H9 (cell line): ENCODE measurements at regions not wholly inside any gene's neighbourhood (a gene's known extent, or its start where the extent isn't known, plus 50 kb on each side); places are given as distances from the start of the nearest gene placed in this dataset.

Source experiments
- DNase-seq: peaks from one replicate; pipeline ENCODE4 v3.0.0-alpha.2; 2017
- H2AFZ ChIP-seq: one replicate; pipeline ENCODE4 v1.6.1; 2013; ENCODE audit warnings: mild to moderate bottlenecking, low read length, control low read depth, moderate library complexity
- H2AK5ac ChIP-seq: 2 replicates; pipeline ENCODE4 v1.6.1; 2013; ENCODE audit warnings: low read length, control low read depth, mixed read lengths; ENCODE audit not compliant: insufficient read length
- H2BK120ac ChIP-seq: one replicate; pipeline ENCODE4 v1.6.1; 2013; ENCODE audit warnings: low read depth, mild to moderate bottlenecking, low read length, control low read depth, inconsistent platforms; ENCODE audit not compliant: poor library complexity, severe bottlenecking
- H2BK12ac ChIP-seq: 2 replicates; pipeline ENCODE4 v1.6.1; 2013; ENCODE audit warnings: low read length, control low read depth, mixed read lengths, low read depth; ENCODE audit not compliant: insufficient read length
- H2BK15ac ChIP-seq: 2 replicates; pipeline ENCODE4 v1.6.1; 2013; ENCODE audit warnings: low read depth, low read length, control low read depth
- H2BK20ac ChIP-seq: one replicate; pipeline ENCODE4 v1.6.1; 2013; ENCODE audit warnings: low read depth, mild to moderate bottlenecking, low read length, control low read depth, inconsistent platforms; ENCODE audit not compliant: poor library complexity, severe bottlenecking
- H2BK5ac ChIP-seq: 2 replicates; pipeline ENCODE4 v1.6.1; 2013; ENCODE audit warnings: low read length, control low read depth, mixed read lengths; ENCODE audit not compliant: insufficient read length
- H3K14ac ChIP-seq: 2 replicates; pipeline ENCODE4 v1.6.1; 2013; ENCODE audit warnings: low read length, control low read depth; ENCODE audit not compliant: insufficient read depth
- H3K18ac ChIP-seq: 2 replicates; pipeline ENCODE4 v1.6.1; 2013; ENCODE audit warnings: low read depth, mild to moderate bottlenecking, mixed read lengths, low read length, control low read depth; ENCODE audit not compliant: insufficient read length
- H3K23ac ChIP-seq: 2 replicates; pipeline ENCODE4 v1.6.1; 2013; ENCODE audit warnings: low read length, control low read depth, mixed read lengths, low read depth; ENCODE audit not compliant: insufficient read length
- H3K23me2 ChIP-seq: 2 replicates; pipeline ENCODE4 v1.6.1; 2013; ENCODE audit warnings: low read depth, mild to moderate bottlenecking, mixed read lengths, low read length, control low read depth; ENCODE audit not compliant: insufficient read length, poor library complexity, severe bottlenecking
- H3K27ac ChIP-seq: 2 replicates; pipeline ENCODE4 v1.5.1; 2013; ENCODE audit warnings: low read length, control low read depth, mixed read lengths, low read depth; ENCODE audit not compliant: insufficient read length
- H3K27me3 ChIP-seq: 2 replicates; pipeline ENCODE4 v1.6.1; 2013; ENCODE audit warnings: low read length, control low read depth, inconsistent platforms; ENCODE audit not compliant: insufficient read depth
- H3K4ac ChIP-seq: 2 replicates; pipeline ENCODE4 v1.6.1; 2013; ENCODE audit warnings: low read depth, mild to moderate bottlenecking, control low read depth, inconsistent platforms, low read length, moderate library complexity
- H3K4me1 ChIP-seq: 2 replicates; pipeline ENCODE4 v1.6.1; 2013; ENCODE audit warnings: low read length, control low read depth, inconsistent platforms; ENCODE audit not compliant: insufficient read depth
- H3K4me2 ChIP-seq: 2 replicates; pipeline ENCODE4 v1.6.1; 2013; ENCODE audit warnings: low read length, control low read depth, mixed read lengths; ENCODE audit not compliant: insufficient read length, insufficient read depth
- H3K56ac ChIP-seq: 2 replicates; pipeline ENCODE4 v1.6.1; 2013; ENCODE audit warnings: low read depth, mild to moderate bottlenecking, mixed read lengths, low read length, control low read depth; ENCODE audit not compliant: insufficient read length
- H3K79me1 ChIP-seq: 2 replicates; pipeline ENCODE4 v1.6.1; 2013; ENCODE audit warnings: low read depth, mild to moderate bottlenecking, moderate library complexity, low read length, control low read depth, inconsistent platforms; ENCODE audit not compliant: insufficient read depth, poor library complexity, severe bottlenecking
- H3K79me2 ChIP-seq: 2 replicates; pipeline ENCODE4 v1.6.1; 2013; ENCODE audit warnings: low read length, control low read depth, inconsistent platforms; ENCODE audit not compliant: insufficient read depth
- H3K9ac ChIP-seq: 2 replicates; pipeline ENCODE4 v1.6.1; 2013; ENCODE audit warnings: low read length, control low read depth, mixed read lengths; ENCODE audit not compliant: insufficient read length; ENCODE audit errors: extremely low read depth
- H3K9me3 ChIP-seq: one replicate; pipeline ENCODE4 v1.6.1; 2013; ENCODE audit warnings: low read depth, low read length, inconsistent platforms; ENCODE audit not compliant: control insufficient read depth
- H3T11ph ChIP-seq: one replicate; pipeline ENCODE4 v1.6.1; 2013; ENCODE audit warnings: mild to moderate bottlenecking, low read length, control low read depth, inconsistent platforms
- H4K20me1 ChIP-seq: one replicate; pipeline ENCODE4 v1.6.1; 2013; ENCODE audit not compliant: control insufficient read depth, insufficient read length, insufficient read depth
- H4K5ac ChIP-seq: 2 replicates; pipeline ENCODE4 v1.6.1; 2013; ENCODE audit warnings: low read depth, mild to moderate bottlenecking, mixed read lengths, low read length, control low read depth; ENCODE audit not compliant: insufficient read length
- H4K8ac ChIP-seq: replicated peaks from 2 replicates; pipeline ENCODE4 v1.6.1; 2013; ENCODE audit warnings: low read length, control low read depth, mixed read lengths, low read depth; ENCODE audit not compliant: insufficient read length
- H4K91ac ChIP-seq: 2 replicates; pipeline ENCODE4 v1.6.1; 2013; ENCODE audit warnings: low read depth, mild to moderate bottlenecking, moderate library complexity, mixed read lengths, low read length, control low read depth; ENCODE audit not compliant: insufficient read length
- H3K27ac Mint-ChIP-seq, 3 experiments: 2 replicates in 2 of 3; 3 replicates in 1 of 3; pipeline ENCODE4 v1.8.0; 2020 to 2021; ENCODE audit warnings: mixed read lengths in 3 of 3, mild to moderate bottlenecking in 1 of 3, moderate library complexity in 1 of 3
- H3K27me3 Mint-ChIP-seq: 2 replicates; pipeline ENCODE4 v1.8.0; 2021; ENCODE audit warnings: low read depth, mild to moderate bottlenecking, moderate library complexity, mixed read lengths
- H3K36me3 Mint-ChIP-seq, 3 experiments: 2 replicates in 2 of 3; 3 replicates in 1 of 3; pipeline ENCODE4 v1.8.0; 2020 to 2021; ENCODE audit warnings: low read depth in 3 of 3, mixed read lengths in 3 of 3; ENCODE audit not compliant: insufficient read depth in 1 of 3
- H3K4me1 Mint-ChIP-seq, 2 experiments: 2 replicates each; pipeline ENCODE4 v1.8.0; 2020; ENCODE audit warnings: mixed read lengths in 2 of 2
- H3K4me3 Mint-ChIP-seq, 2 experiments: 2 replicates in 1 of 2; 3 replicates in 1 of 2; pipeline ENCODE4 v1.8.0; 2020 to 2021; ENCODE audit warnings: mild to moderate bottlenecking in 2 of 2, mixed read lengths in 2 of 2, moderate library complexity in 1 of 2
- H3K9me3 Mint-ChIP-seq, 2 experiments: 2 replicates in 1 of 2; 3 replicates in 1 of 2; pipeline ENCODE4 v1.8.0; 2020; ENCODE audit warnings: mild to moderate bottlenecking in 2 of 2, mixed read lengths in 2 of 2, moderate library complexity in 1 of 2
- CTCF ChIP-seq: fragments of 200-600 bp; sonication (generic); conservative IDR thresholded peaks from 3 replicates; pipeline ENCODE4 v1.8.0; 2021; ENCODE audit warnings: antibody characterized with exemption, mild to moderate bottlenecking
- WGBS: extraction: QIAGEN DNeasy Blood & Tissue Kit; methylation state at CpG from one replicate; pipeline ENCODE4 v1.1.7; 2013; ENCODE audit warnings: missing lambda C conversion rate, low lambda C conversion rate, mixed read lengths; ENCODE audit not compliant: insufficient read length; ENCODE audit errors: extremely low coverage; 5-methylcytosine and 5-hydroxymethylcytosine counted together

- H3K79me2 ChIP-seq = no peaks in the 10 kb centered on the region
- Mint-ChIP-seq H3K27ac (no peak overlapping the region), H3K4me3 (no peak overlapping the region)
Measured at GRCh38 chr12:105445249-105445648, 114.8 kb downstream of the C12orf75 start.

More at GRCh38 chr12:105445249-105445648, 114.8 kb downstream of the C12orf75 start:
- DNase-seq = no peak
- Histone ChIP-seq H3T11ph (no peak overlapping the region), H3K27ac (no peak overlapping the region), H2BK12ac (no peak overlapping the region), H2BK5ac (no peak overlapping the region), H3K4ac (no peak overlapping the region), H2BK15ac (no peak overlapping the region), H2AK5ac (no peak overlapping the region), H3K9ac (no peak overlapping the region), H3K79me1 (no peaks in the 10 kb centered on the region), H2BK20ac (no peak overlapping the region), H4K8ac (no peak overlapping the region), H3K4me2 (no peak overlapping the region), H3K23me2 (no peaks in the 10 kb centered on the region), H3K56ac (no peak overlapping the region), H3K27me3 (no peaks in the 10 kb centered on the region), H3K23ac (no peak overlapping the region), H4K20me1 (no peaks in the 10 kb centered on the region), H2AFZ (no peak overlapping the region), H4K91ac (no peak overlapping the region), H3K18ac (no peak overlapping the region), H4K5ac (no peak overlapping the region), H2BK120ac (no peak overlapping the region), H3K4me1 (peaks cover 3% of the 10 kb centered on the region; the same call in 1 of the 2 replicates), H3K14ac (no peak overlapping the region), H3K9me3 (no peaks in the 10 kb centered on the region)
- TF ChIP-seq CTCF = no peak
- no CpG with 5 or more reads among the region's 3 CpGs for WGBS
- Mint-ChIP-seq H3K27me3 (no peaks in the 10 kb centered on the region), H3K4me1 (peaks cover 21 to 28% of the 10 kb centered on the region in 2 experiments), H3K9me3 (peaks cover 4 to 7% of the 10 kb centered on the region in 2 experiments; a peak in 4 of 5 replicates), H3K36me3 (peaks cover 0 to 3% (median 2%) of the 10 kb centered on the region in 3 experiments; a peak in 3 of 7 replicates)
